ENCODE measurements at regions not wholly inside any gene's neighbourhood (a gene's known extent, or its start where the extent isn't known, plus 50 kb on each side); places are given as distances from the start of the nearest gene placed in this dataset.

DNA sequence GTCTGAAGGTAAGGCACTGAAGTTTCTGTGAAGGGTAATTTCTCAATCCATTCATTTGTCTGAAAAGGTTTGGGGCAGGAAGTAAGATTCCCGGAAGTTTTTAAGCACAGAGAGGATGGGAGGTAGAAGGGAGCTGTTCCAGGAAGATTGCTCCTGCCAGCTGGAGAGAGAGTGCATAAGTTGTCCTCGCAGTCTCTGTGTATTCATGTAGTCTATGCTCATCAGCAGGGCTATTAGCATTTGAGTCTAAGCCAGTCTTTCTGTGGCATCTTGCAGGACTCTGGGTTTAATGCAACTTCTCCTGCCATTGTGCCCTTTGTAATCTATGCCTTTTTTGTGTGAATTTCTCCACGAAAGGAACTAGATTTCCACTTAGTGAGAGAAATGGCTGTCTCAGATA lies 140.8 kb upstream of the FGGY start:
- DNase-seq (ENCODE audit: low spot score in 2 of 2), result no peak
- intact Hi-C loops (cut with DNase I; ENCODE audit: low total_unique reads), result no loop called here
- H3K4me3 ChIP-seq (ENCODE audit: low read depth, poor library complexity, severe bottlenecking), result no peak overlapping the region
- 12 to 26% methylated on average over 3 of the region's 3 CpGs for WGBS, 2 donors
- TF ChIP-seq, protein P1, sequence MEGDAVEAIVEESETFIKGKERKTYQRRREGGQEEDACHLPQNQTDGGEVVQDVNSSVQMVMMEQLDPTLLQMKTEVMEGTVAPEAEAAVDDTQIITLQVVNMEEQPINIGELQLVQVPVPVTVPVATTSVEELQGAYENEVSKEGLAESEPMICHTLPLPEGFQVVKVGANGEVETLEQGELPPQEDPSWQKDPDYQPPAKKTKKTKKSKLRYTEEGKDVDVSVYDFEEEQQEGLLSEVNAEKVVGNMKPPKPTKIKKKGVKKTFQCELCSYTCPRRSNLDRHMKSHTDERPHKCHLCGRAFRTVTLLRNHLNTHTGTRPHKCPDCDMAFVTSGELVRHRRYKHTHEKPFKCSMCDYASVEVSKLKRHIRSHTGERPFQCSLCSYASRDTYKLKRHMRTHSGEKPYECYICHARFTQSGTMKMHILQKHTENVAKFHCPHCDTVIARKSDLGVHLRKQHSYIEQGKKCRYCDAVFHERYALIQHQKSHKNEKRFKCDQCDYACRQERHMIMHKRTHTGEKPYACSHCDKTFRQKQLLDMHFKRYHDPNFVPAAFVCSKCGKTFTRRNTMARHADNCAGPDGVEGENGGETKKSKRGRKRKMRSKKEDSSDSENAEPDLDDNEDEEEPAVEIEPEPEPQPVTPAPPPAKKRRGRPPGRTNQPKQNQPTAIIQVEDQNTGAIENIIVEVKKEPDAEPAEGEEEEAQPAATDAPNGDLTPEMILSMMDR (IDR thresholded peaks at IDR 0.05), result no peak

DNA sequence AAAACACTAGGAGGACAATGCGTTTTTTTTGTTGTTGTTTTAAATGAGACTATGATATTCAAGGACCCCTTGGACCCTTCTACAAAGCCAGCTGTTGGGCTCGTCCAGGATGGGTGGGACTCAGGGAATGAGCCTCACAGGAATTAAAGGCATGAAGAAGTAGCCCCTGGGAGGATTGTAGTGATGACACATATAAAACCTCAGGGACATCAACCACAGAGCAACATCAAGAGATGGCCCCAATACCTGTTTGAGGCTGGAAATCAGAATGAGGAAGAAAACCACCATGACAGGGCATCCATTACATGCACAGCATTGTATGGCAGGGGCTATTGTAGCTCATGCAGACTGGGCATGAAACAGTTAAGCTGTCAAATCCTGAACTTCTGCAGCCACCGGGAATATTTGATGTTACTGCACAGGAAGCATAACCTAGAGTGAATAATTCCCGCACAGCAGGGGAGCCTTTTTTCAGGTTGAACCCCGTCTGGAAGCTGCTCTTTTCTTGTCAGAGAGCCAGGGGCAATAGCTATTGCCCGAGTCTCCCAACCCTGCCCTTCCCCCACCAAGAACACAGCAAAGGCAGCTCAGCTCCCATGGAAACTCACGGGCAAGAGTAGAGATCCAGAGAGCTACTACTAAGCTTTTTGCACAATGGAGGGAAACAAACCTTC lies 140.2 kb upstream of the FGGY start:
- intact Hi-C loops (cut with DNase I; ENCODE audit: low total_unique reads), result no loop called here
- H3K4me3 ChIP-seq (ENCODE audit: low read depth, poor library complexity, severe bottlenecking), result no peak overlapping the region
- no peak for TF ChIP-seq POLR2A (IDR thresholded peaks at IDR 0.05)
- TF ChIP-seq, protein P1 (IDR thresholded peaks at IDR 0.05), result no peak
- WGBS, 2 donors, result 25 to 43% methylated on average over 7 of the region's 7 CpGs
- DNase-seq (ENCODE audit: low spot score in 2 of 2), result no peak

DNA sequence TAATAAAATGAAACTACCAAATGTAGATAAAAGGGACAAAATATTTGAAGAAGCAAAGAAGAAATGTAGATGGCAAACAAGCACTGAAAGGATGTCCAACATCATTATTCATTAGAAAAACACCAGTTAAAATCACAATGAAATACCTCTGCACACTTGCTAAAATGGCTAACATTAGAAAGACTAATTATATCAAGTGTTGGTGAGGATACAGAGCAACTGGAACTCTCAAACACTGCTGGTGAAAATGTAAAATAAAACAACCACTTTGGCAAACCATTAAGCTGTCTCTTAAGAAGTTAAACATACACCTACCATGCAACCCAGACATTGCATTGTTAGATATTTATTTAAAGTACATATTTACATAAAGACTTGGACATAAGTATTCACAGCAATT lies 138.6 kb upstream of the FGGY start:
- TF ChIP-seq, protein P1 (IDR thresholded peaks at IDR 0.05), result no peak
- no peak for TF ChIP-seq POLR2A (IDR thresholded peaks at IDR 0.05)
- H3K4me3 ChIP-seq (ENCODE audit: low read depth, poor library complexity, severe bottlenecking), result no peak overlapping the region
- intact Hi-C loops (cut with DNase I; ENCODE audit: low total_unique reads), result no loop called here
- no peak for DNase-seq (ENCODE audit: low spot score in 2 of 2)

DNA sequence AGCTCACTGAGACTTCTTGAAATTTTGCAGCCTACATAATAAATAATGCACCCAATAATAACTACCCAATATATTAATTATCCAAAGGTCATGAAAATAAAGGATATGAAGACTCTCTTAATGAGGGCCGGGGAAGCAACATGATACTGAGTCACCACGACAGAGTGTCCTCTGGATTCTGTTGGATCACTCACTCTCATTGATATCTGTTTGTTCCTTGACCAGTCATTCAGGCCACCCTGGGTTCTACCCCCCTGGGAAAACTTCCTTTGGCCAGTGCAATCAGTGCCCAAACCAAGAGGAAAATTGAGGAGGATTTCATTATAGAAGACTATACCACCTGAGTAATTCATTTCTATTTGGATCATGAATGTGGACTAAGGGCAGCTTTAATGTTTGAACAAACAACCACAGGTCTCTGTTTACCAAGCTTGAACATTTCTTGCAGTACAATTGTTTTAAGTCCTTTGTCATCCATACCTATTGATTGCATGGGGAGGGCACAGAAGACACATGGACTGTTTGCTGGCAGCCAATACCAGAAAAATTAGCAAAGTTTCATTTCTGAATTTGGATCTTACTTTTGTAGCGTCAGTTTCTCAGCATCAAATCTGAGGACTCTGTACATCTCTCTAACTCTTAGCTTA lies 137.2 kb upstream of the FGGY start:
- intact Hi-C loops (cut with DNase I; ENCODE audit: low total_unique reads), result no loop called here
- peak in 1 of 2 donors; percentile 38 for DNase-seq (ENCODE audit: low spot score in 2 of 2)
- 41 to 56% methylated on average over 3 of the region's 3 CpGs for WGBS, 2 donors
- no peak overlapping the region for H3K4me3 ChIP-seq (ENCODE audit: low read depth, poor library complexity, severe bottlenecking)
- TF ChIP-seq, protein P1 (IDR thresholded peaks at IDR 0.05), result no peak
- no peak for TF ChIP-seq POLR2A (IDR thresholded peaks at IDR 0.05)

DNA sequence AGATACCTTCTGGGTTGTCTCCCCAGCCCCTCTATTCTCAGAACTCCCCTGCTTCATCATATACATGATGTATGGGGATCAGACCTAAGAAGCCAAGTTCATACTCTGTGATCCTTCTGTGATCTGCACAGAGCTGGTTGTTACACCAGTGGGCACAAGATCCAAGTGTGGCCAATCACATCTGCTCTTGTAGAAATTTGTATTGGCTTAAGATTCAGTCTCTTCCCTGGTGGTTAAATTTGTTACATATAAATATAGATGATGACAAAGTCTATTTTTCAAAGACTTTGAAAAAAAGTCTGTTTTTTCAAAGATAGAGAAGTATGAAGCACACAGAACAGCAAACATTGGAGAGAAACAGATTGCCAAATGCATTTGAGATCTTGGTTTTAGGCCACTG lies 135.8 kb upstream of the FGGY start:
- DNase-seq (ENCODE audit: low spot score in 2 of 2), result no peak
- intact Hi-C loops (cut with DNase I; ENCODE audit: low total_unique reads), result no loop called here
- H3K4me3 ChIP-seq (ENCODE audit: low read depth, poor library complexity, severe bottlenecking), result no peak overlapping the region
- TF ChIP-seq, protein P1 (IDR thresholded peaks at IDR 0.05), result no peak
- no peak for TF ChIP-seq POLR2A (IDR thresholded peaks at IDR 0.05)

DNA sequence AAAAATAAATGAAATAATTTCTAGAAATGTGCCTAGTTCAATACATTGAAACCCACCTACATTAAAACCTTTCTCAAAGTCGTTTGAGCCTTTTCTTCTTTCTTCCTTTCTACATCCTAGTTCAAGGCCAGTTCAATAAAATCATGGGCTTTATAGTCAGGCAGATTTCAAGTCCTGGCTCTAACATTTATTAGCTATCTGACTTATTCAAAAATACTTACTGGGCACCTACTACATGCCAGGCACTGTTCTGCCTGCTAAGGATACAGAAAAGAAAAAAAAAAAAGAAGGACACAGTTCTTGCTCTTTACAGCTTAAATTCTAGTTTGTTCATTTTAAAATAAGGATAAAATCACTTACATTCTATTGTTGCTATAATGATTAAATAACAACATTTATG lies 134.2 kb upstream of the FGGY start:
- no peak for DNase-seq (ENCODE audit: low spot score in 2 of 2)

More for the DNA sequence above, 134.2 kb upstream of the FGGY start:
- H3K4me3 ChIP-seq (ENCODE audit: low read depth, poor library complexity, severe bottlenecking), result no peak overlapping the region
- intact Hi-C loops (cut with DNase I; ENCODE audit: low total_unique reads), result no loop called here
- TF ChIP-seq, protein P1 (IDR thresholded peaks at IDR 0.05), result no peak
- TF ChIP-seq POLR2A (IDR thresholded peaks at IDR 0.05), result no peak
- WGBS, 2 donors, result 30 to 68% methylated on average over 1 of the region's 1 CpG

All from lower leg skin (tissue), 4 donors.